Mucosa of rectum (tissue), 2 donors: ENCODE measurements at regions not wholly inside any gene's neighbourhood (a gene's known extent, or its start where the extent isn't known, plus 50 kb on each side); places are given as distances from the start of the nearest gene placed in this dataset.

Source experiments
- H3K27ac ChIP-seq, 2 donors: one replicate each; pipeline ENCODE4 v1.7.0; 2013; ENCODE audit warnings: inconsistent platforms in 2 of 2, low read depth in 2 of 2, low read length in 2 of 2
- H3K27me3 ChIP-seq, 2 donors: one replicate each; pipeline ENCODE4 v1.7.0; 2013; ENCODE audit warnings: low read length in 2 of 2; ENCODE audit not compliant: control insufficient read depth in 2 of 2, insufficient read depth in 2 of 2
- H3K36me3 ChIP-seq, 2 donors: one replicate each; pipeline ENCODE4 v1.7.0; 2013; ENCODE audit warnings: low read length in 2 of 2; ENCODE audit not compliant: control insufficient read depth in 2 of 2, insufficient read depth in 2 of 2
- H3K4me1 ChIP-seq, 2 donors: one replicate each; pipeline ENCODE4 v1.7.0; 2013; ENCODE audit warnings: low read length in 2 of 2, mild to moderate bottlenecking in 1 of 2; ENCODE audit not compliant: control insufficient read depth in 2 of 2, insufficient read depth in 2 of 2
- H3K4me3 ChIP-seq, 2 donors: one replicate each; pipeline ENCODE4 v1.7.0; 2013; ENCODE audit warnings: low read length in 2 of 2
- H3K9ac ChIP-seq, 2 donors: one replicate each; pipeline ENCODE4 v1.7.0; 2013; ENCODE audit warnings: low read length in 2 of 2, low read depth in 1 of 2, mild to moderate bottlenecking in 1 of 2
- H3K9me3 ChIP-seq, 2 donors: one replicate each; pipeline ENCODE4 v1.7.0; 2013; ENCODE audit warnings: low read length in 2 of 2; ENCODE audit not compliant: control insufficient read depth in 2 of 2
- donor health status: healthy.
- donor health status: Normal muscosa, but diverticular disease.

DNA sequence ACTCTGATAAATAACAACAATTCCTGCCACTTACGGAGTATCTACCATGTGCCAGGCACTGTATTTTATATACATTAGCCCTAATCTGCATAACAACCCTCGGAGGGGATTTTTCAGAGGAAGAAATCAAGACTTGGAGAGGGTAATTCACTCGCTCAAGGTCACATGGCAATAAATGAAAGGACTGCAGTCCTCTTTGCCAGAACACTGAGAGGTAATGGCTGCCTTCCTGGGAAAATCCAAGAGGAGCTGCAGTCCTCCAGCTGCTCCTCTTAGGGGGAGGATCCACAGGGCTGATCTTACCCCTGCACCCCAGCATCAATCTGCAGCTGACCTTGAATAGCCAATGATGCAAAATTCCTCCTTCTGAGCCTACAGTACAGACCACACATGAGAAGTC is 114.1 kb upstream of the RPL38 start:
- Histone ChIP-seq H3K4me1 (no peaks in the 10 kb centered on the region), H3K4me3 (no peak overlapping the region), H3K9me3 (peaks cover 0 to 4% of the 10 kb centered on the region in 2 donors), H3K36me3 (no peaks in the 10 kb centered on the region), H3K9ac (no peak overlapping the region), H3K27ac (no peak overlapping the region), H3K27me3 (peaks cover 0 to 2% of the 10 kb centered on the region in 2 donors)

DNA sequence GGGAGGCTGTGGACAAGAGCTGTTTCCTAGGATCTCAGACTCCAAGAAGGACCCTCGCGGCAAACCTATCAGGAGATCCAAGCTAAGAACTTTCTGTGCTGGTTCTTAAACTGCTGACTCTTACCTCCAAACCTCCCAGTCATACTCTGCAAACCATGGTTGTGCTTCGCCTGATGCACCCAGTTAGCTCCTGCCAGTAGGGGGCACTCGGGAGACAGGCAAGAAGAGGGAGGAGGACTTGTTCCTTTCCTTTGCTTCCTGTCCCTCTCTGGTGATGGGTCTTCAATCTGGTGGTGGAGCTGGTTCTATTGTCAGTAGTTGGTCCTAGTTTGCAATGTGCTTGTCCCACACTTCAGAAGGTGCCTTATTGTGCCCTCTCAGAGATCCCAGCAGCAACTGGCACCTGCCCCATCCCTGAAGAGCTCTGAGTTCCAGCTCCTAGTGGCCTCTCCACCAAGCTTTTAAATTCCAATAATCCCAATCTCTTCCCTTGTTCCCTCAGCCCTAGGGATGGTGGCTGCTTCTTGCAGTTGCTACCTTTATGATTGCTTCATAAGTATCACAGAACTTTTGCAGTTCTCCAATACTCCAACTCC is 113.5 kb upstream of the RPL38 start:
- H3K27me3 ChIP-seq = peaks cover 0 to 2% of the 10 kb centered on the region in 2 donors
- no peak overlapping the region for H3K9ac ChIP-seq
- no peak overlapping the region for H3K27ac ChIP-seq

DNA sequence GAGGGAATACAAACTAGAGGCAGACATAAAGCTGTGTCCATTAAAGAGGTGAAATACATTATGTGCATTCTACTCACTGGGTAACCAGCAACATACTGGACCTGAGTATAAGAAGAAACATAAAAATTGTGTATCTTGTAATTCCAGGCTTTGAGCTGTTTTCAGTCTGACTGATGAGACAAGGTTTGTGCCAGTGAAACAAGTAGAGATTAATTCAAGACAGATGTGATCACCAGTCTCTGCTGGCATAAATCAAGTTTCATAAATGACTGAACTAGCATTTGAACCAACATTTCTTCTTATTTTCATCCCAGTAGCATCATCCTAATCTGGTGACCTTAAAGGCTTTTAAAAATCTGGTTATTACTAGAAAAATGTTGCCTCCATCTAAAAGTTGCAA is 108.8 kb upstream of the RPL38 start:
- Histone ChIP-seq H3K9me3 (no peaks in the 10 kb centered on the region), H3K4me1 (no peaks in the 10 kb centered on the region), H3K9ac (no peak overlapping the region), H3K4me3 (no peak overlapping the region), H3K27ac (no peak overlapping the region), H3K27me3 (no peaks in the 10 kb centered on the region), H3K36me3 (no peaks in the 10 kb centered on the region)

More for the DNA sequence above, 113.5 kb upstream of the RPL38 start:
- no peaks in the 10 kb centered on the region for H3K36me3 ChIP-seq
- H3K4me3 ChIP-seq = no peak overlapping the region
- no peaks in the 10 kb centered on the region for H3K4me1 ChIP-seq
- H3K9me3 ChIP-seq = peaks cover 0 to 4% of the 10 kb centered on the region in 2 donors

- Histone ChIP-seq H3K27me3 (no peaks in the 10 kb centered on the region), H3K9ac (no peak overlapping the region), H3K9me3 (no peaks in the 10 kb centered on the region), H3K4me3 (no peak overlapping the region), H3K36me3 (no peaks in the 10 kb centered on the region), H3K27ac (no peak overlapping the region), H3K4me1 (no peaks in the 10 kb centered on the region)
Observed at GRCh38 chr17:74096456-74096855, 107.0 kb upstream of the RPL38 start.

- no peak overlapping the region for H3K27ac ChIP-seq
- no peaks in the 10 kb centered on the region for H3K9me3 ChIP-seq
- peaks cover 0 to 2% of the 10 kb centered on the region in 2 donors for H3K27me3 ChIP-seq
- no peaks in the 10 kb centered on the region for H3K4me1 ChIP-seq
- no peaks in the 10 kb centered on the region for H3K36me3 ChIP-seq
- H3K9ac ChIP-seq = no peak overlapping the region
- no peak overlapping the region for H3K4me3 ChIP-seq
Observed at GRCh38 chr17:74097450-74098135, 105.9 kb upstream of the RPL38 start.

- H3K9me3 ChIP-seq = no peaks in the 10 kb centered on the region
- peaks cover 2 to 5% of the 10 kb centered on the region in 2 donors for H3K27me3 ChIP-seq
- no peaks in the 10 kb centered on the region for H3K4me1 ChIP-seq
- no peaks in the 10 kb centered on the region for H3K36me3 ChIP-seq
- H3K4me3 ChIP-seq = no peak overlapping the region
- H3K27ac ChIP-seq = no peak overlapping the region
- no peak overlapping the region for H3K9ac ChIP-seq
Observed at GRCh38 chr17:74098136-74099024, 105.1 kb upstream of the RPL38 start.

- H3K9me3 ChIP-seq = no peaks in the 10 kb centered on the region
- no peak overlapping the region for H3K27ac ChIP-seq
- H3K36me3 ChIP-seq = no peaks in the 10 kb centered on the region
- H3K27me3 ChIP-seq = peaks cover 2 to 5% of the 10 kb centered on the region in 2 donors
- H3K4me1 ChIP-seq = no peaks in the 10 kb centered on the region
- H3K9ac ChIP-seq = no peak overlapping the region
- H3K4me3 ChIP-seq = no peak overlapping the region
Observed at GRCh38 chr17:74099442-74100340, 103.8 kb upstream of the RPL38 start.

GRCh38 chr17:74104921-74105320 is 98.6 kb upstream of the RPL38 start:
- H3K9ac ChIP-seq = no peak overlapping the region
- no peaks in the 10 kb centered on the region for H3K4me1 ChIP-seq
- peaks cover 2 to 7% of the 10 kb centered on the region in 2 donors for H3K27me3 ChIP-seq
- H3K4me3 ChIP-seq = no peak overlapping the region
- no peaks in the 10 kb centered on the region for H3K36me3 ChIP-seq
- H3K9me3 ChIP-seq = no peaks in the 10 kb centered on the region
- H3K27ac ChIP-seq = no peak overlapping the region

GRCh38 chr17:74107107-74107506 is 96.4 kb upstream of the RPL38 start:
- Histone ChIP-seq H3K36me3 (no peaks in the 10 kb centered on the region), H3K4me1 (no peaks in the 10 kb centered on the region), H3K9ac (no peak overlapping the region), H3K4me3 (no peak overlapping the region), H3K27me3 (peaks cover 2 to 7% of the 10 kb centered on the region in 2 donors), H3K9me3 (no peaks in the 10 kb centered on the region), H3K27ac (no peak overlapping the region)
